ENCODE measurements at regions not wholly inside any gene's neighbourhood (a gene's known extent, or its start where the extent isn't known, plus 50 kb on each side); places are given as distances from the start of the nearest gene placed in this dataset.
"Not testable (repeated sequence)": the region's sequence is repeated elsewhere in the genome, so short reads cannot be mapped to it uniquely, and the experiment has no call there.

DNA sequence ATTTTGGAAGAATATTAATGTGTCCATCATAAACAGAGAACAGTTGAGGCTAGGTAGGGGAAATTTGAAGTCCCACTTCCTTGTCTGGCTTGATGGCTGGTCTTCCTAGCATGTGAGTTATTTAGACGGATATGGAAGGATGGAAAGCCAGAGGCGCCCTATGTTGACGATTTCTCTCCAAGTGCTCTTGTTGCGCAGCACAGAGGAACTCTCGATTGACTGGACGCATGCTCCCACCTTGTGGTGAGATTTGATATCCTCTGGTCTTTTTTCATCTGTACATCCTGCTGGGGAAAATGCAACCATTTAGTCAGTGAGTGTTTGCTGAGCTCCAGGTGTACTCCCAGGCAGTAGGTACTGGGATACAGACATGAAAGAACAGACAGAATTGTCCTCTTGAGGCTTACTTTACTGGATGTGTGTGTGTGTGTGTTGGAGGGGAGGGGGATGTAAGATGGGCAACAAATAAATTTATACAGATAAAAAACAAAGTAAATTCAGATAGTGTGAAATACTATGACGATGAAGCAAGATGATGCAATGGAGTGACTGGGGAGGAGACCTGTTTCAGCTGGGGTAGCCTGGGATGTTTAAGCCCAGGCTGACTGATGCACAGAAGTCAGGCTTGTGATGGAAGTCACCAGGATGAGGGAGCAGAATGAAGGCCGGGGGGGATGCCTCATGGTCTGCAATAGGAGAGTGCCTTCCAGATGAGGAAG lies 137.2 kb downstream of the TRIM43 start:
- Histone ChIP-seq H3K4me1 (no peaks in the 10 kb centered on the region), H3K27ac (no peak overlapping the region), H3K36me3 (no peaks in the 10 kb centered on the region), H3K4me2 (no peak overlapping the region), H3K9ac (no peak overlapping the region), H3K4me3 (no peak overlapping the region), H3K27me3 (no peaks in the 10 kb centered on the region), H3K9me3 (no peaks in the 10 kb centered on the region), H4K20me1 (no peaks in the 10 kb centered on the region)
- TF ChIP-seq Cebpa-rat (IDR thresholded peaks at IDR 0.05) = no peak

DNA sequence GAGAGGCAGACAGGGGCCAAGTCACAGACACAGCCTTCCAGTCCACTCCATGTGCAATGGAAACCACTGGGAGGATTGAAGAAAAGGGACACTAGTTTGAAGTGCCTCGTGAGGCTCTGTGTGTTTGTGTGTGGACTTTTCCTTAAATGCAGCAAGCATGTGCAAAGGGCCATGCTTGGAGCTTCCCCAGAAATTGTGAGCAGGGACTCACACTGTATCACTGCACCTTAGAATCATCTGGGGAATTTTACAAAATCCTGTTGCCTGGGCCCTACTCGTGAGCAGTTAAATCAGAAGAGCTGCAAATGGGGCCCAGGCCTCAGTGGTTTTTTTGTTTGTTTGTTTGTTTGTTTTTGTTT lies 137.8 kb downstream of the TRIM43 start:
- no peaks in the 10 kb centered on the region for H3K9me3 ChIP-seq
- H3K4me2 ChIP-seq = no peak overlapping the region
- no peak overlapping the region for H3K27ac ChIP-seq
- H3K4me1 ChIP-seq = no peaks in the 10 kb centered on the region
- H3K4me3 ChIP-seq = no peak overlapping the region
- H3K27me3 ChIP-seq = no peaks in the 10 kb centered on the region
- no peak for TF ChIP-seq Cebpa-rat (IDR thresholded peaks at IDR 0.05)
- no peaks in the 10 kb centered on the region for H4K20me1 ChIP-seq
- H3K36me3 ChIP-seq = no peaks in the 10 kb centered on the region
- H3K9ac ChIP-seq = no peak overlapping the region

DNA sequence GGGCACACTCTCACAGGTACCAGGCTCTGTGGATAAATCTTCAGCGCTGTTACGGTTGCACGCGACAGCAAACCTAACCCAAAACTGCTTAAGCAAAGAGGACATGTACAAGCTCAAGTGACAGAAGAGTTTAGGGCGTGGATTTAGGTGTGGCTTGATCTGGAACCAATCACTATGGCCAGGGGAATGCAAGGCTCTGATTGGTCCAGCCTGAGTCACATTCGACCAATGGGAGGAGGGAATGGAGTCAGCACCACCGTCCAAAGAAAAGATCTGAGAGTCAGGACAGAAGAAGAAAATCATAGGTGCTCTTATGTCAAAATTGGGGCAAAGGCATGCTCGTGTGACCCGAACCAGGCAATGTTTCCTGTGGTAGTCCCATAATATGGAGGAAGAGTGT lies 139.0 kb downstream of the TRIM43 start:
- Histone ChIP-seq H3K36me3 (no peaks in the 10 kb centered on the region), H3K27me3 (no peaks in the 10 kb centered on the region), H4K20me1 (no peaks in the 10 kb centered on the region), H3K27ac (no peak overlapping the region), H3K4me2 (no peak overlapping the region), H3K4me1 (no peaks in the 10 kb centered on the region), H3K9me3 (no peaks in the 10 kb centered on the region), H3K4me3 (no peak overlapping the region), H3K9ac (no peak overlapping the region)
- TF ChIP-seq Cebpa-rat (IDR thresholded peaks at IDR 0.05) = no peak

DNA sequence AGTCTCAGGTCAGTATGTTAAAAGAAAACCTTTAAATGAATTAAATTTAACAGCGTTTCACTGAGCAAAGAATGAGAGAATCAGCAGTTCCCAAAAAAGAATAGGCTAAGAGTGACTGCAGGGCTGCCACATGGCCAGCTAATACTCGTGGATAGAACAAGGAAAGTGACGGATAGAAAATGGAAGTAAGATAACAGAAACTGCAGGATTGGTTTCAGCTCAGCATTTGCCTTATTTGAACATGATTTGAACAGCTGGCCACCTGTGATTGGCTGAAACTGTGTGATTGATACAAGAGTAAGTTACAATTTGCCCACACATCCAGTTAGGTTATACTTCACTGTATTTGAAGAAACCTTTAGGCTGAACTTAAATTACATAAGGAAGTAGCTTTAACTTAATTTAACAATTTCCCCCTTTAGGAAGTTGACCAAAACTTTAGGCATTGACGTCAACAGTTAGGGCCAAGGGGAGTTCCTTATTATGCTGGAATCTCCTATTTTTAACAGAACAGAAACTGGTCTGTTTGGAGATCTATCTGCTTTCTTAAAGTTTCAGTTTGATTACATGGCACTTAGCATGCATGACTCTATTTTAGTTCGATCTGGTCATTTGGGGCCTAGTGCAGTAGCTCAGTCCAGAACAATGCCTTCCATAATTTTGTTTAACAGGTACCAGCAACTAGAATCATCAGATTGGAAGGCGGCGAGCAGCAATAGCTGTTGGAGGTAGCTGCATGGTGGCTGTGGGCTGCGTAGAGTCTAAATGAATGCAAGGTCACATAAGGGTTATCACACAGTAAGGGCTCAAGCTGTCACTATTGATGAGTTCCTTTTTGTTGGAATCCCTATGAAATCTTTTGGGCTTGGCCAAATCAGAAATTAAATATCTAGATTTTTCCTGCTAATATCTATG lies 143.4 kb downstream of the TRIM43 start:
- no peak overlapping the region for H3K4me2 ChIP-seq
- no peak for TF ChIP-seq Cebpa-rat (IDR thresholded peaks at IDR 0.05)
- H3K4me3 ChIP-seq = no peak overlapping the region

DNA sequence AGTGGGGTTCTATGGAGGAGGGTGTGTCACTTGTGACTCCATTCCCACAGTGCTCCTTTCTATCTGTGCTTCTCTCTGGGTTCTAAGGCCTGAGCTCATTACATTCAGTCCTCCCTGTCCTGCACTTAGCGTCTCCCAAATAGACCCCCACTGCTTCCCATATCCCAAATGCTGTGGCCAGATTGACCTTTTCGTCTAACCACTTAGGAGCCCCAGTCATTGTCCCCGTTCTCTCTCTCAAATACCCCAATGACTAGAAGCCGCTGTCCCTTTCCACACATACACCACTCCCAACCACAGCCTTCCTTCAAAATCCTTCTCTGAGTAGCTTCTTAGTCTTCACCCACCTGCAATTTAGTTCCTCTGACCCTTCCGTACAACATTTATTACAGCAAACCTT lies 146.5 kb downstream of the TRIM43 start:
- no peaks in the 10 kb centered on the region for H3K36me3 ChIP-seq
- TF ChIP-seq Cebpa-rat (IDR thresholded peaks at IDR 0.05) = no peak
- no peak overlapping the region for H3K4me2 ChIP-seq
- H3K4me1 ChIP-seq = no peaks in the 10 kb centered on the region
- no peaks in the 10 kb centered on the region for H3K27me3 ChIP-seq
- no peak overlapping the region for H3K27ac ChIP-seq
- H3K4me3 ChIP-seq = no peak overlapping the region
- H3K9ac ChIP-seq = no peak overlapping the region
- no peaks in the 10 kb centered on the region for H4K20me1 ChIP-seq
- no peaks in the 10 kb centered on the region for H3K9me3 ChIP-seq

More for the DNA sequence above, 143.4 kb downstream of the TRIM43 start:
- Histone ChIP-seq H4K20me1 (no peaks in the 10 kb centered on the region), H3K27me3 (no peaks in the 10 kb centered on the region), H3K36me3 (no peaks in the 10 kb centered on the region), H3K9me3 (no peaks in the 10 kb centered on the region), H3K4me1 (no peaks in the 10 kb centered on the region), H3K27ac (no peak overlapping the region), H3K9ac (no peak overlapping the region)

DNA sequence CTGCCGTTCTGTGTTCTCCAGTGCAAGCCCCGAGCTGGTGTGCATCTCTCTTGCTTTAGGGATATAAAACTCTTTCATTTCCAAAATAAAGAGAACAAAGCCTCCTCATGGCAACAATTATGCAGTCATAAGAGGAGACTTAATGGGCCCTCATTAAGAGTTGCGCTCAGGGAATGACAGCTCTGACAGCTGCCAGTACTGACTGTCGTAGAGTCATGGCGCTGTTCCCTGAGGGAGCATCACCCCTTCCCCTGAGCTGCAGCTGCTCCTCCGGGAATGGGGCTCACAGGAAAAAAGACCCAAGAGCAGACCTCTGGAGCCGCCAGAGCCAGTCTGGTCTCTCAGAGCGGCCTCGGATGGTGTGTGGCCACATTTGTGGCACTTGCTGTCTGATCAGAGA lies 160.3 kb downstream of the TRIM43 start:
- H3K9me3 ChIP-seq, H3K27me3 ChIP-seq, H3K36me3 ChIP-seq, H4K20me1 ChIP-seq, H3K27ac ChIP-seq, H3K9ac ChIP-seq, H3K4me3 ChIP-seq, H3K4me1 ChIP-seq, H3K4me2 ChIP-seq: not testable (repeated sequence)

DNA sequence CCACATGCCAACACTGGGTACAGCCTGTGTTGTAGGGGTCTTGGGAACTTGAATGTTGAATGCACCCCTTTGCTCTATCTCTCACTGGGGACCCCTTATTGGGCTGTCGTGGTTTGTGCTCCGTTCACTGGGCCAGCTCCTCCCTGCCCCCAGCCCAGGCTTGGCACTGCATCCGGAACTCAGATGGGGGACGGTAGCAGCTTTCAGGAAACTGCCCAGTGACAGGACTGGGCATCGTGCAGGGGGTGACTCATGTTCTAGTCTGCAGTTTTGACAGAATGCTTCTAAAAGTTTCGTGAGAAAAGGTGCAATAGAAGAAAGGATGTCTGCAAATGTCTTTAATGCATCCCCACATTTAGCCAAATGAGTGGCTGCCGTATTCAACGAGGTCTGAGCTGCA lies 162.0 kb downstream of the TRIM43 start:
- not testable (repeated sequence) for H3K4me2 ChIP-seq, H3K36me3 ChIP-seq, H3K4me1 ChIP-seq, H3K27me3 ChIP-seq, H3K9ac ChIP-seq, H3K9me3 ChIP-seq, H3K27ac ChIP-seq, H3K4me3 ChIP-seq, H4K20me1 ChIP-seq

DNA sequence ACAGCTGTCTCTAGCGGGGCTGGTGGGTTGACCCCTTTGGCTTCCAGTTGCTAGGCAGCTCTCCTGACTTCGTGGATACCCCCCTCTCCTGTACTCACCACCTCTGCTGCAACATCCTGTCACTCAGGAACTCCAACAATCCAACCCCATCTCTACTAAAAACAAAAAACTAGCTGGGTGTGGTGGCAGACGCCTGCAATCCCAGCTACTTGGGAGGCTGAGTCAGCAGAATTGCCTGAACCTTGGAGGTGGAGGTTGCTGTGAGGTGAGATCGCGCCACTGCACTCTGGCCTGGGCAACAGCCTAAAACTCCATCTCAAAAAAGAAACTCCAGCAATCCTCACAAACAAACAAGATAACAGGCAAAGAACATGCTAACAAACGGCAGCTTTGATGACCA lies 162.4 kb downstream of the TRIM43 start:
- H3K4me2 ChIP-seq, H3K9me3 ChIP-seq: not testable (repeated sequence)

DNA sequence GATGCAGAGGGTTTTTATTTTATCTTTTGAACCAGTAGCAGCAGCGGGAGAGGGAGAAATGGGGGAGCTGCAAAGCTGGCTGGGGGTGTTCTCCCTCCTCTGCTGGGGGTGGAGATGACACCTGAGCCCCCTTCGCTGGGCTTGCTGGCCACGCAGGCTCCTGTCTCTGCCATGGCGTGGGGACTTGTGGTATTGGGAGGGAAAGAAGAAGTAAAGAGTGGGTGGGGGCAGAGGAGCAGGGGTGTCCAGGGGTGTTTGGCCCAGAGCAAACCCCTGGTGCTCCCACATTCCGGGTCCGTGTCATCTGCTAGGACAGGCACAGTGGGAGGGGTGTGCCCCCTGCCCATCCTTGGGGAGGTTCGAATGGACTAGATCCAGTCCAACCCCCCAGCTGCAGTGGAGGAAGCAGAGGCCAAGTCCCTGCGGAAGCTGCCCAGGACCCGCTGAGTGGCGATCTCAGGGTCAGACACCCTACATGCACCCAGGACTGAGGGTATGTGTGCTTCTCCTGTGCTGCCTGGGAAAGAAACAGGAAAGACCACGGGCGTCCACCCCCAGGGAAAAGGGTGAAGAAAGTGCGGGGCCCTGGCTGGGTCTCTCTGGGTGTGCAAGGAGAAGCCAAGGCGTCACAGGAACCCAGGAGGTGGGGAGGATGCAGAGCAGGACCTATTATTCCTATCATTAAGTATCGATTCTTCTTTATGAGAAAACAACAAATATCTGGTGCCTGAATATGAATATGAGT lies 163.2 kb downstream of the TRIM43 start:
- H3K4me1 ChIP-seq, H4K20me1 ChIP-seq, H3K27me3 ChIP-seq, H3K36me3 ChIP-seq, H3K4me2 ChIP-seq, H3K27ac ChIP-seq, H3K9me3 ChIP-seq, H3K4me3 ChIP-seq, H3K9ac ChIP-seq: not testable (repeated sequence)

More for the DNA sequence above, 162.4 kb downstream of the TRIM43 start:
- not testable (repeated sequence) for H3K36me3 ChIP-seq, H3K27ac ChIP-seq, H3K9ac ChIP-seq, H3K27me3 ChIP-seq, H3K4me1 ChIP-seq, H3K4me3 ChIP-seq, H4K20me1 ChIP-seq

DNA sequence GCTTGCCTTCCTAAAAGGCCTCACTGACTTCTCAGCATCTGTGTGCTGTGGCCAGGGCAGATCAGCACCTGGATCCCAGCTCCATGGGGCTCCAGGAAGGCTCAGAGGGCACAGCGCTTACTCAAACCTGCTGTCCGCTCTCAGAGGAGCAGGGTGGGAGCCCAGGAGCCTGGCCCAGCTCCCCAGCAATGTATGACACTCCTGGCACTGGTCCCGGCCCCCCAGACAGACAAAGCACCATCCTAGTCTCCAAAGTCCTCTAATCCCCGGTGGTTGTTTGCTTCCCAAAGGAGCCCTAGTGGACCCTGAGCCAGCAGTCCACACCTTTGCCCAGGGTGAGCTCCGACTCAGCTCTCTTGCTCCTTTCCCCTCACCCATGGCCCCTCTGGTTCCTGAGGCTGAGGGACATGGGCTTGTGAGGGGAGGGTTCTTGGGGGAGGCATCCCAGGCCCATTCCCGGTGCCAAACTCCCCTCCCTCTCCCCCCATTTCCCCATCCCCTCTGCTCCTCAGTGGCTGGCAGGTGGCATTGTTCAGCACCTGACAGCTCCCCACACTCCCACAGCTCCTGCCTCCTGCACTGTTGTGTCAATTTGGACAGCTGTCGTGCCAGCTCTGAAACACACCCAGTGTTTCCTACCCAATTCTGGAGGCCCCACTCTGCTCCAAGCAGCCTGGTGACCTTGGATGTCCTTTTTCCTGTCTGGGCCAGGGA lies 164.3 kb downstream of the TRIM43 start:
- not testable (repeated sequence) for H4K20me1 ChIP-seq, H3K4me1 ChIP-seq, H3K9me3 ChIP-seq, H3K36me3 ChIP-seq, H3K4me3 ChIP-seq, H3K9ac ChIP-seq, H3K27me3 ChIP-seq, H3K4me2 ChIP-seq, H3K27ac ChIP-seq
